Fibroblast of lung (primary cell): ENCODE measurements at regions not wholly inside any gene's neighbourhood (a gene's known extent, or its start where the extent isn't known, plus 50 kb on each side); places are given as distances from the start of the nearest gene placed in this dataset.
A peak's percentile ranks its signal among the peaks of the same experiment; 100 is the strongest.

Experiments used
- DNase-seq, 2 donors: peaks; one replicate each; pipeline versions ENCODE4 v3.0.0 to v3.0.0-alpha.2; 2010; ENCODE audit warnings: low read depth in 2 of 2
- H2AFZ ChIP-seq: 2 replicates; pipeline ENCODE4 v1.5.1; 2012; ENCODE audit warnings: low read length, control low read depth, inconsistent platforms
- H3K27ac ChIP-seq: 2 replicates; pipeline ENCODE4 v1.5.1; 2011; ENCODE audit warnings: low read length, control low read depth; ENCODE audit not compliant: insufficient read depth
- H3K27me3 ChIP-seq: 2 replicates; pipeline ENCODE4 v1.5.1; 2011; ENCODE audit warnings: mild to moderate bottlenecking, low read length; ENCODE audit not compliant: control insufficient read depth, insufficient read depth
- H3K36me3 ChIP-seq: 2 replicates; pipeline ENCODE4 v1.5.1; 2011; ENCODE audit warnings: low read length; ENCODE audit not compliant: control insufficient read depth, insufficient read depth
- H3K4me1 ChIP-seq: 2 replicates; pipeline ENCODE4 v1.5.1; 2011; ENCODE audit warnings: low read length; ENCODE audit not compliant: control insufficient read depth, insufficient read depth; ENCODE audit errors: extremely low read depth
- H3K4me2 ChIP-seq: 2 replicates; pipeline ENCODE4 v1.5.1; 2011; ENCODE audit warnings: low read length, control low read depth; ENCODE audit not compliant: insufficient read depth; ENCODE audit errors: extremely low read depth
- H3K4me3 ChIP-seq, 4 experiments: fragments of 200-600 bp in 1 of 4; sonication (generic) in 1 of 4; replicated peaks in 1 of 4; 2 replicates each; pipeline ENCODE4 v1.5.1; 2011 to 2016; ENCODE audit warnings: low read length in 4 of 4, low read depth in 3 of 4, mild to moderate bottlenecking in 3 of 4, control low read depth in 2 of 4, inconsistent platforms in 1 of 4, mixed read lengths in 1 of 4; ENCODE audit not compliant: insufficient read depth in 1 of 4; ENCODE audit errors: control extremely low read depth in 1 of 4
- H3K79me2 ChIP-seq: 2 replicates; pipeline ENCODE4 v1.5.1; 2012; ENCODE audit warnings: mild to moderate bottlenecking, low read length, inconsistent platforms; ENCODE audit not compliant: control insufficient read depth, insufficient read depth
- H3K9ac ChIP-seq: 2 replicates; pipeline ENCODE4 v1.5.1; 2011; ENCODE audit warnings: mild to moderate bottlenecking, low read length, control low read depth; ENCODE audit not compliant: insufficient read depth
- H3K9me3 ChIP-seq: 2 replicates; pipeline ENCODE4 v1.5.1; 2012; ENCODE audit warnings: low read depth, low read length; ENCODE audit not compliant: control insufficient read depth, insufficient read depth
- H4K20me1 ChIP-seq: 2 replicates; pipeline ENCODE4 v1.5.1; 2011; ENCODE audit warnings: low read length; ENCODE audit not compliant: control insufficient read depth, insufficient read depth; ENCODE audit errors: extremely low read depth
- CTCF ChIP-seq, 2 donors: IDR thresholded peaks in 1 of 2; conservative IDR thresholded peaks in 1 of 2; 1 replicate in 1 of 2; 2 replicates in 1 of 2; pipeline ENCODE4 v1.5.1; 2011 to 2012; ENCODE audit warnings: low read length in 2 of 2, control low read depth in 1 of 2, inconsistent platforms in 1 of 2, low read depth in 1 of 2, mild to moderate bottlenecking in 1 of 2
- EZH2 ChIP-seq: IDR thresholded peaks from 2 replicates; pipeline ENCODE4 v1.5.1; 2012; ENCODE audit warnings: low read length, control low read depth, mild to moderate bottlenecking; ENCODE audit errors: missing control alignments

DNA sequence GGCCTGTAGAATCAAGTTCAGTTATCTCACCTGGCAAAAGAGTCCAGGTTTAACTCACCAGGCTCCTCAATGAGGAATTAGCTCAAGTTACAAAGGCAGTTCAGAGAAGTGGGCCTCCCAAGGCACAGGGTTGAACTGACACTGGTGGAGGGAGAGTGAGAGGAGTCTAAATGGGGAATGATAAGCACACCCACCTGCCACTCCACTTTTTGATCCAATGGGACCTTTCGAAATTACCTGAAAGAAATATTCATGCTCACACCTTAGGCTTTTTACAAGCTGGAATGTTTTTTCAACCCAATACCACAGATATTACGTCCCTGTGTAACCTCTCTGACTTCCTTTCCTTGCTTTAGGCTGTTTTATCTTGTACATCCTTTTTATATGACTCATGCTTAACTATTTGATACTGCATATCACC lies 642.7 kb upstream of the TENM4 start:
- TF ChIP-seq CTCF (conservative IDR thresholded peaks at IDR 0.05 in 1 of 2, IDR thresholded peaks at IDR 0.05 in 1 of 2; ENCODE audit: low read depth in 1 of 2, low read length in 2 of 2) (no peak), EZH2 (no peak)
- DNase-seq: peak in 1 of 2 donors; percentile 8
- Histone ChIP-seq H3K9ac (no peak overlapping the region), H3K4me2 (no peak overlapping the region), H3K27me3 (no peaks in the 10 kb centered on the region), H3K9me3 (no peaks in the 10 kb centered on the region), H3K79me2 (no peaks in the 10 kb centered on the region), H3K36me3 (no peaks in the 10 kb centered on the region), H4K20me1 (no peaks in the 10 kb centered on the region), H2AFZ (no peak overlapping the region), H3K27ac (no peak overlapping the region), H3K4me3 (no peak overlapping the region), H3K4me1 (no peaks in the 10 kb centered on the region)

GRCh38 chr11:80082406-80082805 lies 641.6 kb upstream of the TENM4 start:
- Histone ChIP-seq H3K27me3 (no peaks in the 10 kb centered on the region), H3K9ac (no peak overlapping the region), H4K20me1 (no peaks in the 10 kb centered on the region), H3K27ac (no peak overlapping the region), H3K4me2 (no peak overlapping the region), H3K9me3 (no peaks in the 10 kb centered on the region), H2AFZ (no peak overlapping the region), H3K4me3 (no peak overlapping the region), H3K79me2 (no peaks in the 10 kb centered on the region), H3K36me3 (no peaks in the 10 kb centered on the region), H3K4me1 (no peaks in the 10 kb centered on the region)
- no peak for DNase-seq
- no peak for TF ChIP-seq CTCF (conservative IDR thresholded peaks at IDR 0.05 in 1 of 2, IDR thresholded peaks at IDR 0.05 in 1 of 2; ENCODE audit: low read depth in 1 of 2, low read length in 2 of 2)
- no peak for TF ChIP-seq EZH2

- Histone ChIP-seq H3K27me3 (no peaks in the 10 kb centered on the region), H3K4me1 (no peaks in the 10 kb centered on the region), H4K20me1 (no peaks in the 10 kb centered on the region), H3K4me3 (no peak overlapping the region), H3K36me3 (no peaks in the 10 kb centered on the region), H3K27ac (no peak overlapping the region), H3K9ac (no peak overlapping the region), H3K9me3 (no peaks in the 10 kb centered on the region), H3K4me2 (no peak overlapping the region), H2AFZ (no peak overlapping the region), H3K79me2 (no peaks in the 10 kb centered on the region)
- TF ChIP-seq CTCF (conservative IDR thresholded peaks at IDR 0.05 in 1 of 2, IDR thresholded peaks at IDR 0.05 in 1 of 2; ENCODE audit: low read depth in 1 of 2, low read length in 2 of 2) (no peak), EZH2 (no peak)
- no peak for DNase-seq
Observed at GRCh38 chr11:80077113-80077512, 636.3 kb upstream of the TENM4 start.
